ENCODE measurements at regions not wholly inside any gene's neighbourhood (a gene's known extent, or its start where the extent isn't known, plus 50 kb on each side); places are given as distances from the start of the nearest gene placed in this dataset.

DNA sequence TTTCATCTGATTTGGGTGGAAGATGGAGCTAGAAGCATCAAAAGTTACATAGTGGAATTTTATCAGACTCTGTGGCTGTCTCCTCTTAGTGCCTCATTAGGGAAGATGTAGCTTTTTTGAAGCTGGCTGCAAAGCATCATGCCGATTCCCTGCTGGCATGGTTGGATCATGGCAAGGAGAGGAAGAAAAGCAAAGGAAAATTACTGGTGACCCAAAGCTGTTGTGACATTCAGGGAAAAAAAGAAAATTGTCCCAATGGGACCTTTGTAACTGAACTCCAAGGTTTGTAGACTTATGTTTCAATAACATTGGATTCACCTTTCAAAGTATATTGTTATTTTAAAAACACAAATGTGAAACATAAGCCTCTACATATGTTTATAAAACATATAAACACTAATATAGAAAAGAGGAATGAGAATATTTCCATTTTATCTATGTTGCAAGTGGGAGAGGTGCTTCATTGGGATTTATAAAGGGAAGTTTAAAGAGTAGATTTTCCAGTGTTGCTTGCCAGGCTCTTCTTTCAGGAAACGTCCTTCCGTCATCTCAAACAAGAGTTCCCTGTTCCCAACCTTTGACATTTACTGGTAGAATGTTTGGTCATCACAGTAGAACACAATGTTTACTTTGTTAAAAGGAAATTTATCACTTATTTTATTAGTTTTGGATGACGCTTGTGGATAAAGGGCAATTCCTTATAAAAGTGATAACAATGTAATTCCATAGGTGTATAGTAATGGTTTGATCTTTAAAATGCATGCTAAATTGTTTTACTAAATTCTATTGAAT is 190.1 kb upstream of the GPRIN3 start:
- no peaks in the 10 kb centered on the region for H3K9me3 ChIP-seq (replicated peaks; ENCODE audit: insufficient read depth, low read length)
- DNase-seq: no peak
- no peaks in the 10 kb centered on the region for H3K36me3 ChIP-seq (replicated peaks; ENCODE audit: insufficient read depth, low read length)
- H2AFZ ChIP-seq (ENCODE audit: low read length): no peak overlapping the region
- no peak overlapping the region for H3K4me3 ChIP-seq (ENCODE audit: low read length)
- no peaks in the 10 kb centered on the region for H4K20me1 ChIP-seq (ENCODE audit: insufficient read depth, low read length)
- H3K27me3 ChIP-seq (replicated peaks; ENCODE audit: insufficient read depth, low read length): no peaks in the 10 kb centered on the region
- H3K9ac ChIP-seq (ENCODE audit: low read length): no peak overlapping the region
- no peaks in the 10 kb centered on the region for H3K9me2 ChIP-seq (replicated peaks; ENCODE audit: insufficient read depth, low read length)
- no peaks in the 10 kb centered on the region for H3K79me2 ChIP-seq (ENCODE audit: low read length)
- H3K27ac ChIP-seq (ENCODE audit: low read length): no peak overlapping the region
- H3F3A ChIP-seq (ENCODE audit: insufficient read depth, low read length): no peaks in the 10 kb centered on the region
- no peaks in the 10 kb centered on the region for H3K4me1 ChIP-seq (ENCODE audit: low read length)
- no peak overlapping the region for H3K4me2 ChIP-seq (ENCODE audit: low read depth, low read length)
- TF ChIP-seq, protein P1, sequence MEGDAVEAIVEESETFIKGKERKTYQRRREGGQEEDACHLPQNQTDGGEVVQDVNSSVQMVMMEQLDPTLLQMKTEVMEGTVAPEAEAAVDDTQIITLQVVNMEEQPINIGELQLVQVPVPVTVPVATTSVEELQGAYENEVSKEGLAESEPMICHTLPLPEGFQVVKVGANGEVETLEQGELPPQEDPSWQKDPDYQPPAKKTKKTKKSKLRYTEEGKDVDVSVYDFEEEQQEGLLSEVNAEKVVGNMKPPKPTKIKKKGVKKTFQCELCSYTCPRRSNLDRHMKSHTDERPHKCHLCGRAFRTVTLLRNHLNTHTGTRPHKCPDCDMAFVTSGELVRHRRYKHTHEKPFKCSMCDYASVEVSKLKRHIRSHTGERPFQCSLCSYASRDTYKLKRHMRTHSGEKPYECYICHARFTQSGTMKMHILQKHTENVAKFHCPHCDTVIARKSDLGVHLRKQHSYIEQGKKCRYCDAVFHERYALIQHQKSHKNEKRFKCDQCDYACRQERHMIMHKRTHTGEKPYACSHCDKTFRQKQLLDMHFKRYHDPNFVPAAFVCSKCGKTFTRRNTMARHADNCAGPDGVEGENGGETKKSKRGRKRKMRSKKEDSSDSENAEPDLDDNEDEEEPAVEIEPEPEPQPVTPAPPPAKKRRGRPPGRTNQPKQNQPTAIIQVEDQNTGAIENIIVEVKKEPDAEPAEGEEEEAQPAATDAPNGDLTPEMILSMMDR (IDR thresholded peaks at IDR 0.05; ENCODE audit: low read length): no peak
- TF ChIP-seq EZH2 (optimal IDR thresholded peaks at IDR 0.05; ENCODE audit: low read depth, low read length): no peak
- TF ChIP-seq EZH2phosphoT487 (IDR thresholded peaks at IDR 0.05; ENCODE audit: low read length): no peak

DNA sequence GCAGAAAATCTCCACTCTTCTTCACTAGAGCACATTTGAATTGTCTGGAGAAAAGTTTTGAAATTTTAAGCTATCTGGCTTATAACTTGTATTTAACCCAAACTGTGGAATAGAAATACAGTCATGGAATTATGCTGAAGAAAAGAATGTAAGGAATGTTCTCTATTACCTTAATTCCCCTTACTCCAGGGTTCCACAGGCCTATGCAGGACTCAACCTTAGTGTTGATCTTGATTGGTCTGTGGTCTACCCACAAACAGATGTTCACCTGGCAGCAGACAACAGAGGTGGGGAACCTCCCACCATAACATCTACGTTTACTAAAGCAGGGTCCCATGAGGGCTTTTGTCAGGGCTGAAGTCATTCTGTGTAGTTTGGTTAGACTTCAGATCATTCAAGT is 189.3 kb upstream of the GPRIN3 start:
- Histone ChIP-seq H3K27ac (ENCODE audit: low read length) (no peak overlapping the region), H2AFZ (ENCODE audit: low read length) (no peak overlapping the region), H3K9me2 (replicated peaks; ENCODE audit: insufficient read depth, low read length) (no peaks in the 10 kb centered on the region), H3K9ac (ENCODE audit: low read length) (no peak overlapping the region), H3K36me3 (replicated peaks; ENCODE audit: insufficient read depth, low read length) (no peaks in the 10 kb centered on the region), H3K4me1 (ENCODE audit: low read length) (no peaks in the 10 kb centered on the region), H3K9me3 (replicated peaks; ENCODE audit: insufficient read depth, low read length) (no peaks in the 10 kb centered on the region), H3K27me3 (replicated peaks; ENCODE audit: insufficient read depth, low read length) (no peaks in the 10 kb centered on the region), H3K4me2 (ENCODE audit: low read depth, low read length) (no peak overlapping the region), H3F3A (ENCODE audit: insufficient read depth, low read length) (no peaks in the 10 kb centered on the region), H3K4me3 (ENCODE audit: low read length) (no peak overlapping the region), H4K20me1 (ENCODE audit: insufficient read depth, low read length) (no peaks in the 10 kb centered on the region), H3K79me2 (ENCODE audit: low read length) (no peaks in the 10 kb centered on the region)
- TF ChIP-seq EZH2 (optimal IDR thresholded peaks at IDR 0.05; ENCODE audit: low read depth, low read length) (no peak), EZH2phosphoT487 (IDR thresholded peaks at IDR 0.05; ENCODE audit: low read length) (no peak)
- TF ChIP-seq, protein P1 (IDR thresholded peaks at IDR 0.05; ENCODE audit: low read length): no peak
- no peak for DNase-seq

DNA sequence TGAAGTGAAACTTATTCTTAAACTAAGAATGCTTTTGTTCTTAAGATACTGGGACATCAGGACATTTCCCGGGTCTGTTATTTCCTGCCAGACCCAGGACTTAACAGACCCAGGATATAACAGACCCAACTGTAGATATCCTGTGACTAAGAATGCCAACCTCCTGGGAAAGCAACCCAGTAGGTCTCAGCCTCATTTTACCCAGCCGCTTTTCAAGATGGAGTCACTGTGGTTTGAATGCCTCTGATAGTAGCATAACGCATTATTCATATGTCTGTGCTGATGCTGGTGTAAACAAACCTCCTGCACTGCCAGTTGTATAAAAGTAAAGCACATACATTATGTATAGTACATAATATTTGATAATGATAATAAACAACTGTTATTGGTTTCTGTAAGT is 185.8 kb upstream of the GPRIN3 start:
- Histone ChIP-seq H2AFZ (ENCODE audit: low read length) (no peak overlapping the region), H4K20me1 (ENCODE audit: insufficient read depth, low read length) (no peaks in the 10 kb centered on the region), H3K9ac (ENCODE audit: low read length) (no peak overlapping the region), H3K27me3 (replicated peaks; ENCODE audit: insufficient read depth, low read length) (no peaks in the 10 kb centered on the region), H3K79me2 (ENCODE audit: low read length) (no peaks in the 10 kb centered on the region), H3K9me3 (replicated peaks; ENCODE audit: insufficient read depth, low read length) (no peaks in the 10 kb centered on the region), H3F3A (ENCODE audit: insufficient read depth, low read length) (no peaks in the 10 kb centered on the region), H3K27ac (ENCODE audit: low read length) (no peak overlapping the region), H3K9me2 (replicated peaks; ENCODE audit: insufficient read depth, low read length) (no peaks in the 10 kb centered on the region), H3K36me3 (replicated peaks; ENCODE audit: insufficient read depth, low read length) (no peaks in the 10 kb centered on the region), H3K4me2 (ENCODE audit: low read depth, low read length) (no peak overlapping the region), H3K4me1 (ENCODE audit: low read length) (no peaks in the 10 kb centered on the region), H3K4me3 (ENCODE audit: low read length) (no peak overlapping the region)
- DNase-seq: no peak
- no peak for TF ChIP-seq EZH2 (optimal IDR thresholded peaks at IDR 0.05; ENCODE audit: low read depth, low read length)
- no peak for TF ChIP-seq EZH2phosphoT487 (IDR thresholded peaks at IDR 0.05; ENCODE audit: low read length)
- TF ChIP-seq, protein P1 (IDR thresholded peaks at IDR 0.05; ENCODE audit: low read length): no peak

All from MM.1S (cell line).